GM19025 (cell line): ENCODE measurements at regions not wholly inside any gene's neighbourhood (a gene's known extent, or its start where the extent isn't known, plus 50 kb on each side); places are given as distances from the start of the nearest gene placed in this dataset.

ENCODE experiments used
- ATAC-seq: cut with Tn5 transposase; IDR thresholded peaks from one replicate; pipeline ENCODE4 v1.9.1; 2021; ENCODE audit warnings: mild to moderate bottlenecking, low read depth, moderate library complexity; ENCODE audit not compliant: unreplicated experiment

DNA sequence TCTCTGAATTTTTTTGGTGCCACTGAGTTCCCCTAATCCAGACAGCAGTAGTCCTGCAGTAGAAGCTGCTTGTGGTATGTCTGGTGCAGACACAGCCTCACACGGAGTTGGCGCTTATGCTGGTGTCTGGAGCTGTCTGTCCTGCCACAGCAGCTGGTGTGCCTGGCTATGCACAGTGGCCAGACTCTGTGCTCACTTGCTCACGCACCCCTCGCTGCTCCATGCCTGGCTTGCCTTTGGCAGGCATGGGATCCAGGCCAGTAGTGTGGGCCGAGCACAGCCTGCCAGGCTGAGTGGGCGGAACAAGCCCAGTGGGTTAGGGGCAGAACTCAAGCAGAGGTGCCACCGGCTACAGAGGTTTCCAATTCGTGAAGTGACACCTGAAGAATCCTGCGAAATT lies 845.9 kb upstream of the PCDH9 start:
- no peak for ATAC-seq

GRCh38 chr13:68066879-68067513 lies 836.9 kb upstream of the PCDH9 start:
- ATAC-seq = no peak

DNA sequence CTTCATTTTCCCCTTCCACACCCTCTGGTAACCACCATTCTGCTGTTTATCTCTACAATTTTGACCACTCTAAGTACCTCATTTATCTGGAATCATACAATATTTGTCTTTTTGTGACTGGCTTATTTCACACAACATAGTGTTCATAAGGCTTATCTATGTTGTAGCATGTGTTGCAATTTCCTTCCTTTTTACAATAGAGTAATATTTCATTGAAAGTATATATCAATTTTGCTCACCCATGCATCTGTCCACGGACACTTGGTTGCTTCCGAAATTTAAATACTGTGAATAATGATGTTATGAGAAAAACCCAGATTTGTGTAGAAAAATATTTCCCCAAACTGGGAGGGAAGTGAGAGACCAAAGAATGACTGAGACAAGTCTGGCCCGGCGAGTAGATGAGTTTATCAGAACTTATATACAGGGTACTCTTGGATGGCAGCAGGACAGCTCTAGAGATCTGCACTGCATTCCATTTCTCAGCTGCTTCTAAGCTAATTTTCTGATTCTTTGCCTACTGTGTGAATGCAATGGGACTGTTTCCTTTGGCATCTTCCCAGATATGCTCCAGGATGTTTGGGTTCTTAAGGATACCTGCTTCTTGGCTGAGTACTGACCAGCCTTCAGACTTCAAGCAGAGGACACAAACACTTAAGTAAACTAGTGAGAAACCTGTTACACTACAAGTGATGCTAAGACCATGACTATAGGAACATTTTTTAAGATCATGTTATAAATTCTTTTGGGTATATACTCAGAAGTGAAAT lies 834.0 kb upstream of the PCDH9 start:
- ATAC-seq = no peak

DNA sequence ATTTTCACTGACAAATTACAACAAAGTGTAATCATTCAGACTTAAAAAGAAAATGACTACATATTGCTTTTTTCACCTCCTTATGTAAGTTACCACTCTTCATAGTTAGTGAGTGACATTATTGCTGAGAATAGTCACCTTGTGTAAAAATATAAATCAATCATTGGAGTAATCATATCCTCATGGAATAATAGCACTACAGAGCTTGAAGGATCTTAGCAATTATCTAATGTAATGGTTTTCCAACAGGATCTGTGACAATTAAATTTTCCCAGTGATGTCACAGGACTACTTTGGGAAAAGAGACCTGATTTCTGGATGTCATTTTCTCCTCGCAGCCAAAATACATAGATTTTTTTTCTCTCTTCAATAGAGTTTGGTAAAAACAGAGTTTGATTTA lies 833.0 kb upstream of the PCDH9 start:
- ATAC-seq = no peak

DNA sequence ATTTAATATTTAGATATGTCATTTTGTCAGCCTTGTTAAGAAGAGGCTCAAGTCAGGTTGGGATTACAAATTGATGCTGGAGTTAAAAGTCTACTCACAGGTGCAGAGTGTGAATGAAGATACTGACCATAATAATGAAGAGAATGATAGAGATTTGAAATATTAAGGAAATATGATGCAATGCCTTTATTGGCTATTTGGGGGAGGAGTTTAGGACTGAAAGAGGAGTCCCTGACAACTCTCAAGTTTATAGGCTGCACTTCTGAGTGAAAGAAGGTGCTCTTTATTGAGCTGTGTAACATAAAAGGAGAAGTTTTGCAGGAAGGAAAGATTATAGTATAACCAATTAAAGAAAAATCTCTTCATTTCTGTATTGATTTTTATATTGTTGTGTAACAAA lies 827.7 kb upstream of the PCDH9 start:
- no peak for ATAC-seq

- ATAC-seq = no peak
These were observed 826.9 kb upstream of the PCDH9 start for GRCh38 chr13:68056816-68057710.

DNA sequence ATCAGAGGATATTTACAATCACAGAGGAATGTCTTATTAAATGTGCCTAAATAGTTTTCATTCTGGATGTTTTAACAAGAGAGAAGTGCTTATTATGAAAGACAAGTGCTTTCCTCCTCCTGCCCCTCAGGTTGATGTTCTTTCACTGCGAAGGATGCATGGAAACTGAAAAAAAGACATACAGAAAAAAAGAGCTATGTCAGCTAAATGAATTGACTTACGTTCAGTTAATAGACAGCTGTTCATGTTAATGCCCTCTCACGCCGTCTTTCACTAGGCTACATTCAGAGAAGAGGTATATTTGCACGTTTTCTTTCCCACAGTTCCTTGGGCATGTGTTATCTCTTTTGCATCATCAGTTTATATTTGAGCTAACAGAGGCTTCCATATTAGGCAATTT lies 821.8 kb upstream of the PCDH9 start:
- ATAC-seq = no peak

DNA sequence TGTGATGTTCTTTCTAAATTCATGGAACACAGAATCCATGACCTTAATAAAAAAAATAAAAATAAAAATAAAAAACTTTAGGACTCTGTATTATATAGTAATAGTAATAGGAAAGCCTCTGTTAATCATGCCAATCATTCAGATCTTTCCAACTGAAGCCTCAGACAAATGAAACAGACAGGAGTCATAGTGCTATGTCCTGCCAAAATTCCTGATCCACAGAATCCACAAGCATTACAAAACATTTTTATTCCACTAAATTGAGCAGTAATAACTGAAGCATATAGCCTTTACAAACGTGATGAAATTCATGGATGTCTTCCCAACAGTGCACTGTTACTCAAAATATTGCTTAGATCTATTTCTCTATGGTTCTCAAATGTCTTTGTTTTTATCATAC lies 820.6 kb upstream of the PCDH9 start:
- no peak for ATAC-seq

DNA sequence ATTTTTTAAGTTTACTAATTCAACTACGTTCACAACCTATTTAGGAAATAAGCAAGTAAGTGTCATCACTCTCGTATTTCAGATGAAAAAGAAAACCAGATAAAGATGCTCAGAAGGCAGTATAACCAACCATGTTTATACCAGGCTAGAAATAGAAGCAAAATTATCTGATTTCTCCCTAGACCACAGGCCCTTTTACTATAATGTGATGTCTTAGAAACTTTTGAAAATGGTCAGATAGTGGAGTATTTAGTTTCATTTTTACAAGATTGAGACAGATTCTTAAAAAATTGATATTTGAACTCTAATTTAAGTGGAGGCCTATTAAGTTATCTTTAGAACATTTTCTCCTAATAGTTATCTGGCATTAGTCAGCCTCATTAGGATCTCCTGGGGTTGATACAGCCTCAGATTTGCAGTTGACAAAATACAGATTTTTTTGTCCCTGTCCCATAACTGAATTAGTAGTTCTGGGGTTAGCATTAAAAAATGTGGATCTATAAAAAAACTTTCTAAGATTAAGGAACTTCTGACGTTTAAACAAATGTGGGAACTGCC lies 818.7 kb upstream of the PCDH9 start:
- no peak for ATAC-seq

DNA sequence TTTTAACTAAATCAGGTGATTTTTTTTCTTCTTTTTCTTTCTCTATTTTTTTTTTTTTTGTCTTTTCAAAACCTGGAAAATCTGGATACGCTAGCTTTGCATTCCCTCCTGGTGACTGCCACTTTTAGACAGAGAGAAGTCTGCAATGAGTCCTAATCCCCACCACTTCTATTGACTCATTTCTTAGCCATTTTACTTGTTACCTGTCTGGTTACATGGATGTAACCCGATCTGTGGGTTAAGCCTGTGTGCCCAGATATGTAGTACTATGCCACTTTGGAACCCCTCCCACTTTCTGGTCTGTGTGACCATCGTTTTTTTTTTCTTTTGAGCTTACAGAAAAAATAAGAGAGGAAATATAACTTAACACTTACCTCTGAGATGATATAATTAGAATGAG lies 817.8 kb upstream of the PCDH9 start:
- no peak for ATAC-seq

GRCh38 chr13:68046903-68047302 lies 816.8 kb upstream of the PCDH9 start:
- ATAC-seq = no peak

DNA sequence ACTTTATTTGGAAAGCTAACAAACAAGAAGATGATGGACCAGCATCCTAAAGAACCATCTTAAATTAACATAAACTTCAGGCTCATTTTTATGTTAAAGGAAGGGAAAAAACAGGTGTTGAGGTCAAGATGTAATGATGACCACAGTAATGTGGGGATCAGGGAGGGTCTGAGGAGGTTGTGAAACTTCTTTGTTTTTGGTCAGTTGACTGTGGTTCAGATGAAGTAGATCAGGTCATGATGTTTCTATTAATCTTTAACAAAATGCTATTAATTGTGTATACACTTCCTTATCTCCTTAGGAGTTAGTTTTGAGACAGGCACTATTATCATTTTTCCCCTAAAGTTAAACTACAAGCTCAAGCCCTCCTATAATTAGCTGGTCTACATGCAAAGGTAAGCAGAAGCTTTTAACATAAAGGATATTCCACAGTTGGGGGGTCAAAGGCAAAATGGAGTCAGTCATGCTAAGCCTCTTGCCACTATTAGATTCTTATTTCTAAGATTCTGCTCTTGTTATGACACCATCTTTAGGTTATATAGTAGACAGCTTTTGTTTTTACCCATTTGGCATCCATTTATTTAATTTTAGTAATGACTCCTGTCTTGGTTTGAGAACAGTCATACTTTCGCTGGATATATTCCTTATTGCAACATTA lies 800.1 kb upstream of the PCDH9 start:
- ATAC-seq = peak; percentile 72

DNA sequence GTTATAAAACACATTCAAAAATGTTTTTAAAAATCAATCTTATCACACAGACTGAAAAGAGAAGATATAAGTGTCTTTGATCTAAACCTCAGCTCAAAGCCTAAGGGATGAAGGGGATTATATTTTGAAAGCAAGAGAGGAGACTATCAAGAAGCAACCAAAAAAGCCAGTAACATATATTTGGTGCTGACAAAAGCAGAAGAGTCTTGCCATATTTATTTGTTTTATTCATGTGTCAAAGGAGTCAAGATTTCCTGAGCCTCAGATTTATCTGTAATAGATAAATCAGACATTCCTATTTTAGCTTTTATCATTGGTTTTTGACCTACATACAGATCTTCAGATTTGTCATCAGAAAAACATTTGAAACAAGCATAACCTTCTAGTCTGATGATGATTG lies 798.6 kb upstream of the PCDH9 start:
- ATAC-seq = no peak

- no peak for ATAC-seq
These were observed 797.2 kb upstream of the PCDH9 start for GRCh38 chr13:68027306-68027705.

GRCh38 chr13:68026077-68026476 lies 795.9 kb upstream of the PCDH9 start:
- no peak for ATAC-seq

GRCh38 chr13:68025604-68026003 lies 795.5 kb upstream of the PCDH9 start:
- no peak for ATAC-seq

DNA sequence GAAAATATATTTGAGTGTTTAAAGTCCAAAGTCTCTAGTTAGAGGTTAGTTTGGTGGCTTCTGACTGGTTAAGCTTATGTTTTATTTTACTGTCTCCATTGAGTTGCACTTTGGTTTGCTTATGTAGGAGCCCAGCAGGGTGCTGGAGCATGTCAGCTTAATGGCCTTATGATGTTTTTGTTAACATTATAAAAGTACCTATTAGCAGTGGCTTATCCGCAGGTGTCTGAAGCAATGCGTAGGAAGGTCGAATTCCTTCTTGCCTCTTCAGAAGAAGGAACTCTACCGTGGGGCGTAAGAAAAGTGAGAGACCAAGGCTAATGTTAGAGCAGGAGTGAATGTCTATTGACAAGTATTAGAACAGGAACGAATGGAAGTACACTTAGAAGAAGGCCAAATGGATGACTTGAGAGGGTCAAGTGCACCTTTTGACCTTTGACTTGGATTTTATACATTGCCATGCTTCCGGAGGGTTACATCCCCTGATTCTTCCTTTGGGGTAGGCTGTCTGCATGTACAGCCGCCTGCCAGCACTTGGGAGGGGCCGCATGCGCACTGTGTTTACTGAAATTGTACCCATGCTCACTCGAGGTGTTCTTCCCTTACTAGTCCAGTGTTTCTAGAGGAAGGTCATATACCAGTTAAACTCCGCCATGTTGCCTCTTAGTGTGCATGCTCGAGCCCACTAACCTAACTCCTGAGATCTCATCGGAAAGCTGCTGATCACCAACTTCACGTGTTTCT lies 793.9 kb upstream of the PCDH9 start:
- ATAC-seq = no peak

DNA sequence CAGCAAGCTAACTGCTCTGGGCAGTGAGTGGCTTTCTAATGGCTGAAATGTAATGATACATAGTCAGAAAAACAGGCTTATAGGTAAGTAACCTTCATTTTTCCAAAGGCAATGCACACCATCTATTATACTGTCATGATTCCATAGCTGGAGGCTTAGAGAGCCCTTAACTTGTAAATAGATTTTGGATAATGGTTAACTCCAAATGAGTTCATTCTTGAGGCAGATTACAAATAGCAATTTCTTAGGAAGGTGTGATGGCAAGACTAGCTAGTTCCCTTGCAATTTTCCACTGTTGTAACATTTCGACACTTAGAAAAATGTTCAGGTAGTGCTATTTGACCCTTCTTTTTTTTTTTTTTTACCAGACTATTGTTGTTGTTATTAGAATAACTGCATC lies 789.8 kb upstream of the PCDH9 start:
- ATAC-seq = no peak

- ATAC-seq = no peak
These were observed 779.4 kb upstream of the PCDH9 start for GRCh38 chr13:68009546-68009945.

DNA sequence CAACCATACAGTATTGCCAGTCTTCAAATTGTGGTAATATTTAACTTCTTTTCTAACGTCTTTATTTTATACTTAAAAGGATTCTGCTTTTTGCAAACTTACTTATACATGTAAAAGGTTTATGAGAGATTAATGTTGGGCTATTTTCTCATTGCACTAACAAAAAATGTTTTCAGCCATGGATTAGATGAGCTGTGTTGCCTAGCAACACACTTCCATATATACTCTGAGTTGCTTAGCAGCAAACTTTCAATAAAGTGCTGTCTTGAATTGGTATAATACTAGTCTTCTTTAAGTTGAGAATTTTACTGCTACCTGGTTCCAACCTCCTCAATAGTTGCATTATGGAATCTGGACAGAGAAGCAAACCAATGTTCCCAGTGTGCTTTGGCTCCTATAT lies 777.4 kb upstream of the PCDH9 start:
- ATAC-seq = no peak
